ENCODE measurements at regions not wholly inside any gene's neighbourhood (a gene's known extent, or its start where the extent isn't known, plus 50 kb on each side); places are given as distances from the start of the nearest gene placed in this dataset.

GRCh38 chr15:35630985-35631384, 85.0 kb upstream of the DPH6 start:
- intact Hi-C loops (cut with micrococcal nuclease) = no loop called here
- POLR2A ChIA-PET = no interaction called here

GRCh38 chr15:35633677-35634076, 87.7 kb upstream of the DPH6 start:
- Histone ChIP-seq H3K27me3 (ENCODE audit: insufficient read depth, low read length) (no peaks in the 10 kb centered on the region), H3K36me3 (ENCODE audit: control insufficient read depth in 1 of 2, insufficient read depth in 2 of 2, low read length in 2 of 2) (no peaks in the 10 kb centered on the region), H3K4me3 (replicated peaks in 1 of 2; ENCODE audit: low read depth in 1 of 2, low read length in 2 of 2) (no peak overlapping the region), H3K4me2 (ENCODE audit: low read length) (no peak overlapping the region), H3K9ac (ENCODE audit: low read length) (no peak overlapping the region), H3K9me2 (ENCODE audit: insufficient read depth) (no peaks in the 10 kb centered on the region), H3K4me1 (ENCODE audit: control insufficient read depth in 1 of 2, insufficient read depth in 2 of 2, low read length in 2 of 2) (no peaks in the 10 kb centered on the region), H4K20me1 (ENCODE audit: insufficient read depth) (no peaks in the 10 kb centered on the region), H2AFZ (ENCODE audit: low read depth, low read length, poor library complexity, severe bottlenecking) (no peak overlapping the region), H3K79me2 (ENCODE audit: insufficient read depth, low read length) (no peaks in the 10 kb centered on the region), H3K27ac (ENCODE audit: low read depth, low read length) (no peak overlapping the region), H3K9me3 (ENCODE audit: control insufficient read depth in 1 of 2, insufficient read depth in 1 of 2, low read depth in 1 of 2, low read length in 2 of 2) (no peaks in the 10 kb centered on the region)
- ChIA-PET CTCF (no interaction called here), RAD21 (ENCODE audit: low non-redundant PET in 1 of 2, low total read pairs in 2 of 2, uncharacterized antibody in 2 of 2, unreplicated experiment in 2 of 2) (no interaction called here), POLR2A (no interaction called here)
- intact Hi-C loops (cut with micrococcal nuclease) = no loop called here
- no peak for ATAC-seq
- no TSS peak for BruUV-seq (replicated peaks)
- DNase-seq (ENCODE audit: low read depth, low spot score) = no peak
- TF ChIP-seq TCF7L2 (IDR thresholded peaks at IDR 0.05; ENCODE audit: borderline replicate concordance, extremely low read depth, insufficient read depth, insufficient read length) (no peak), FOSL1 (IDR thresholded peaks at IDR 0.05; ENCODE audit: low read depth) (no peak), EGR1 (IDR thresholded peaks at IDR 0.05; ENCODE audit: low read depth) (no peak), POLR2A (IDR thresholded peaks at IDR 0.05; ENCODE audit: borderline replicate concordance, extremely low read depth, insufficient read depth, insufficient read length) (no peak), ELF1 (IDR thresholded peaks at IDR 0.05; ENCODE audit: borderline replicate concordance, low read depth) (no peak), CTCF (IDR thresholded peaks at IDR 0.05 in 2 of 3, conservative IDR thresholded peaks at IDR 0.05 in 1 of 3; ENCODE audit: borderline replicate concordance in 1 of 3, insufficient read depth in 1 of 3, low read depth in 2 of 3, low read length in 2 of 3) (no peak), EZH2 (IDR thresholded peaks at IDR 0.05) (no peak)

More at GRCh38 chr15:35630985-35631384, 85.0 kb upstream of the DPH6 start:
- Histone ChIP-seq H4K20me1 (ENCODE audit: insufficient read depth) (no peaks in the 10 kb centered on the region), H3K36me3 (ENCODE audit: control insufficient read depth in 1 of 2, insufficient read depth in 2 of 2, low read length in 2 of 2) (no peaks in the 10 kb centered on the region), H3K4me1 (ENCODE audit: control insufficient read depth in 1 of 2, insufficient read depth in 2 of 2, low read length in 2 of 2) (no peaks in the 10 kb centered on the region), H3K9ac (ENCODE audit: low read length) (no peak overlapping the region), H2AFZ (ENCODE audit: low read depth, low read length, poor library complexity, severe bottlenecking) (no peak overlapping the region), H3K27ac (ENCODE audit: low read depth, low read length) (no peak overlapping the region), H3K27me3 (ENCODE audit: insufficient read depth, low read length) (no peaks in the 10 kb centered on the region), H3K9me3 (ENCODE audit: control insufficient read depth in 1 of 2, insufficient read depth in 1 of 2, low read depth in 1 of 2, low read length in 2 of 2) (no peaks in the 10 kb centered on the region), H3K4me2 (ENCODE audit: low read length) (no peak overlapping the region), H3K79me2 (ENCODE audit: insufficient read depth, low read length) (no peaks in the 10 kb centered on the region), H3K9me2 (ENCODE audit: insufficient read depth) (no peaks in the 10 kb centered on the region), H3K4me3 (replicated peaks in 1 of 2; ENCODE audit: low read depth in 1 of 2, low read length in 2 of 2) (no peak overlapping the region)
- CTCF ChIA-PET = no interaction called here
- ATAC-seq (no peak), DNase-seq (ENCODE audit: low read depth, low spot score) (no peak)
- no TSS peak for BruUV-seq (replicated peaks)
- TF ChIP-seq EGR1 (IDR thresholded peaks at IDR 0.05; ENCODE audit: low read depth) (no peak), ELF1 (IDR thresholded peaks at IDR 0.05; ENCODE audit: borderline replicate concordance, low read depth) (no peak), YY1 (IDR thresholded peaks at IDR 0.05; ENCODE audit: extremely low read depth, insufficient replicate concordance, low read depth, low read length) (no peak), ZFX (IDR thresholded peaks at IDR 0.05) (no peak), CTCF (IDR thresholded peaks at IDR 0.05 in 2 of 3, conservative IDR thresholded peaks at IDR 0.05 in 1 of 3; ENCODE audit: borderline replicate concordance in 1 of 3, insufficient read depth in 1 of 3, low read depth in 2 of 3, low read length in 2 of 3) (no peak), JUND (IDR thresholded peaks at IDR 0.05) (no peak)
- RAD21 ChIA-PET (ENCODE audit: low non-redundant PET in 1 of 2, low total read pairs in 2 of 2, uncharacterized antibody in 2 of 2, unreplicated experiment in 2 of 2) = no interaction called here

All from HCT116 (cell line).